HepG2 (cell line): ENCODE measurements at regions not wholly inside any gene's neighbourhood (a gene's known extent, or its start where the extent isn't known, plus 50 kb on each side); places are given as distances from the start of the nearest gene placed in this dataset.

Experiments
- REXO4 ChIP-seq: sonication (generic); formaldehyde crosslinking; IDR thresholded peaks from 2 replicates; pipeline ENCODE4 v1.8.0; 2022; ENCODE audit warnings: missing genetic modification reagents, mild to moderate bottlenecking, borderline replicate concordance
- ZNF232 ChIP-seq: sonication (generic); formaldehyde crosslinking; IDR thresholded peaks from 2 replicates; pipeline ENCODE4 v1.4.0; 2020; ENCODE audit warnings: missing genetic modification reagents, borderline replicate concordance

GRCh38 chr2:145044491-145044890 lies 524.6 kb upstream of the ZEB2 start:
- no peak for TF ChIP-seq REXO4 (CRISPR knock-in tag)
- TF ChIP-seq ZNF232 (CRISPR knock-in tag), result no peak
